ENCODE measurements at regions not wholly inside any gene's neighbourhood (a gene's known extent, or its start where the extent isn't known, plus 50 kb on each side); places are given as distances from the start of the nearest gene placed in this dataset.
A peak's percentile ranks its signal among the peaks of the same experiment; 100 is the strongest.
"Not testable (repeated sequence)": the region's sequence is repeated elsewhere in the genome, so short reads cannot be mapped to it uniquely, and the experiment has no call there.

- DNase-seq: peak; percentile 89
Observed at GRCh38 chr18:10121786-10122515, 208.1 kb downstream of the VAPA start.

GRCh38 chr18:10122988-10123950 is 209.5 kb downstream of the VAPA start:
- DNase-seq: no peak

GRCh38 chr18:10124071-10124470 is 210.3 kb downstream of the VAPA start:
- DNase-seq: no peak

- no peak for DNase-seq
Observed at GRCh38 chr18:10124557-10124956, 210.7 kb downstream of the VAPA start.

GRCh38 chr18:10124967-10125366 is 211.2 kb downstream of the VAPA start:
- no peak for DNase-seq

- DNase-seq: no peak
Observed at GRCh38 chr18:10127729-10128128, 213.9 kb downstream of the VAPA start.

GRCh38 chr18:10128921-10129501 is 215.2 kb downstream of the VAPA start:
- DNase-seq: no peak

GRCh38 chr18:10130606-10131005 is 216.8 kb downstream of the VAPA start:
- no peak for DNase-seq

- no peak for DNase-seq
Observed at GRCh38 chr18:10131081-10131459, 217.3 kb downstream of the VAPA start.

- DNase-seq: peak; percentile 34
Observed at GRCh38 chr18:10131460-10132395, 217.9 kb downstream of the VAPA start.

GRCh38 chr18:10133516-10133915 is 219.7 kb downstream of the VAPA start:
- DNase-seq: no peak

GRCh38 chr18:10134204-10134603 is 220.4 kb downstream of the VAPA start:
- no peak for DNase-seq

- not testable (repeated sequence) for DNase-seq
Observed at GRCh38 chr18:10134749-10135148, 220.9 kb downstream of the VAPA start.

GRCh38 chr18:10135302-10135926 is 221.6 kb downstream of the VAPA start:
- DNase-seq: no peak

GRCh38 chr18:10138719-10139118 is 224.9 kb downstream of the VAPA start:
- DNase-seq: no peak

GRCh38 chr18:10139783-10140410 is 226.1 kb downstream of the VAPA start:
- no peak for DNase-seq

GRCh38 chr18:10140461-10141282 is 226.9 kb downstream of the VAPA start:
- DNase-seq: no peak

- no peak for DNase-seq
Observed at GRCh38 chr18:10141559-10141958, 227.7 kb downstream of the VAPA start.

GRCh38 chr18:10142056-10142455 is 228.2 kb downstream of the VAPA start:
- no peak for DNase-seq

- no peak for DNase-seq
Observed at GRCh38 chr18:10142496-10143160, 228.8 kb downstream of the VAPA start.

Measured in NCI-H1092 treated with DMSO at 0.1 percent for 48 hours (cell line).